Skin epidermis (tissue), 12 donors: ENCODE measurements at regions not wholly inside any gene's neighbourhood (a gene's known extent, or its start where the extent isn't known, plus 50 kb on each side); places are given as distances from the start of the nearest gene placed in this dataset.
"Not testable (repeated sequence)": the region's sequence is repeated elsewhere in the genome, so short reads cannot be mapped to it uniquely, and the experiment has no call there.

Source experiments
- H3K27ac ChIP-seq, 21 experiments: fragments of 200-600 bp; sonication (generic) in 11 of 21; one replicate each; pipeline ENCODE4 v1.5.0; 2020; ENCODE audit warnings: mild to moderate bottlenecking in 3 of 21, inconsistent platforms in 2 of 21, moderate library complexity in 2 of 21
- H3K4me3 ChIP-seq, 7 experiments: fragments of 200-600 bp; sonication (generic) in 2 of 7; one replicate each; pipeline ENCODE4 v1.5.0; 2020; ENCODE audit warnings: inconsistent platforms in 2 of 7, mild to moderate bottlenecking in 2 of 7, moderate library complexity in 1 of 7

- H3K4me3 ChIP-seq: no peak overlapping the region
- H3K27ac ChIP-seq: no peak overlapping the region
Measured at GRCh38 chrX:117517994-117518393, 598.6 kb downstream of the KLHL13 start.

GRCh38 chrX:117511379-117511778, 605.2 kb downstream of the KLHL13 start:
- no peak overlapping the region for H3K27ac ChIP-seq
- H3K4me3 ChIP-seq: no peak overlapping the region

- Histone ChIP-seq H3K27ac (no peak overlapping the region), H3K4me3 (no peak overlapping the region)
Measured at GRCh38 chrX:117510453-117510852, 606.2 kb downstream of the KLHL13 start.

GRCh38 chrX:117508021-117508420, 608.6 kb downstream of the KLHL13 start:
- Histone ChIP-seq H3K27ac (no peak overlapping the region), H3K4me3 (no peak overlapping the region)

GRCh38 chrX:117487421-117487820, 629.2 kb downstream of the KLHL13 start:
- Histone ChIP-seq H3K27ac (no peak overlapping the region), H3K4me3 (no peak overlapping the region)

- H3K27ac ChIP-seq: no peak overlapping the region
- no peak overlapping the region for H3K4me3 ChIP-seq
Measured at GRCh38 chrX:117483950-117484349, 632.7 kb downstream of the KLHL13 start.

GRCh38 chrX:117458243-117458968, 658.2 kb downstream of the KLHL13 start:
- Histone ChIP-seq H3K4me3 (no peak overlapping the region), H3K27ac (no peak overlapping the region)

- Histone ChIP-seq H3K27ac (no peak overlapping the region), H3K4me3 (no peak overlapping the region)
Measured at GRCh38 chrX:117455787-117456186, 660.8 kb downstream of the KLHL13 start.

- Histone ChIP-seq H3K27ac (no peak overlapping the region), H3K4me3 (no peak overlapping the region)
Measured at GRCh38 chrX:117429501-117429900, 687.1 kb downstream of the KLHL13 start.

- Histone ChIP-seq H3K4me3 (no peak overlapping the region), H3K27ac (peak overlapping the region in 1 of 21 experiments; percentile 30)
Measured at GRCh38 chrX:117407449-117408150, 709.0 kb downstream of the KLHL13 start.

- Histone ChIP-seq H3K27ac (no peak overlapping the region), H3K4me3 (no peak overlapping the region)
Measured at GRCh38 chrX:117400839-117401238, 715.8 kb downstream of the KLHL13 start.

GRCh38 chrX:117400005-117400404, 716.6 kb downstream of the KLHL13 start:
- H3K4me3 ChIP-seq: no peak overlapping the region
- H3K27ac ChIP-seq: no peak overlapping the region

GRCh38 chrX:117397844-117398243, 718.8 kb downstream of the KLHL13 start:
- Histone ChIP-seq H3K27ac (no peak overlapping the region), H3K4me3 (no peak overlapping the region)

- not testable (repeated sequence) for H3K27ac ChIP-seq, H3K4me3 ChIP-seq
Measured at GRCh38 chrX:117394506-117395070, 722.0 kb downstream of the KLHL13 start.

GRCh38 chrX:117392360-117392759, 724.2 kb downstream of the KLHL13 start:
- not testable (repeated sequence) for H3K27ac ChIP-seq, H3K4me3 ChIP-seq

GRCh38 chrX:117376460-117376859, 740.1 kb downstream of the KLHL13 start:
- Histone ChIP-seq H3K4me3 (no peak overlapping the region), H3K27ac (no peak overlapping the region)

- Histone ChIP-seq H3K4me3 (no peak overlapping the region), H3K27ac (no peak overlapping the region)
Measured at GRCh38 chrX:117335209-117335608, 781.4 kb downstream of the KLHL13 start.

GRCh38 chrX:117327373-117327772, 789.2 kb downstream of the KLHL13 start:
- H3K27ac ChIP-seq: no peak overlapping the region
- no peak overlapping the region for H3K4me3 ChIP-seq

GRCh38 chrX:117325706-117326105, 790.9 kb downstream of the KLHL13 start:
- Histone ChIP-seq H3K4me3 (no peak overlapping the region), H3K27ac (no peak overlapping the region)

- Histone ChIP-seq H3K27ac (no peak overlapping the region), H3K4me3 (no peak overlapping the region)
Measured at GRCh38 chrX:117305168-117305766, 811.3 kb downstream of the KLHL13 start.

GRCh38 chrX:117301086-117301485, 815.5 kb downstream of the KLHL13 start:
- Histone ChIP-seq H3K4me3 (no peak overlapping the region), H3K27ac (no peak overlapping the region)
